CD4-positive, CD25-positive, alpha-beta regulatory T cell (primary cell): ENCODE measurements at regions not wholly inside any gene's neighbourhood (a gene's known extent, or its start where the extent isn't known, plus 50 kb on each side); places are given as distances from the start of the nearest gene placed in this dataset.

Experiments used
- ATAC-seq, 2 donors: fragments of 150-1000 bp; cut with Tn5 transposase; one replicate each; pipeline ENCODE4 v1.10.0; 2021; ENCODE audit warnings: low read depth in 2 of 2, moderate number of reproducible peaks in 2 of 2, moderate library complexity in 1 of 2
- DNase-seq, 3 donors: peaks; one replicate each; pipeline versions ENCODE4 v3.0.0 to v3.0.0-alpha.2; 2012 to 2022; ENCODE audit warnings: mixed read lengths in 1 of 3
- H3K27ac ChIP-seq: one replicate; pipeline ENCODE4 v1.7.0; 2013; ENCODE audit warnings: mild to moderate bottlenecking, low read length; ENCODE audit not compliant: insufficient read depth, poor library complexity, severe bottlenecking
- H3K27me3 ChIP-seq: one replicate; pipeline ENCODE4 v1.7.0; 2013; ENCODE audit warnings: low read length; ENCODE audit not compliant: control insufficient read depth, insufficient read depth
- H3K36me3 ChIP-seq: one replicate; pipeline ENCODE4 v1.7.0; 2013; ENCODE audit warnings: mild to moderate bottlenecking, low read length, moderate library complexity; ENCODE audit not compliant: control insufficient read depth, insufficient read depth
- H3K4me1 ChIP-seq: 2 replicates; pipeline ENCODE4 v1.7.0; 2013; ENCODE audit warnings: mild to moderate bottlenecking, low read length; ENCODE audit not compliant: insufficient read depth, control insufficient read depth, poor library complexity, severe bottlenecking
- H3K4me3 ChIP-seq: one replicate; pipeline ENCODE4 v1.7.0; 2013; ENCODE audit warnings: low read depth, mild to moderate bottlenecking, low read length, moderate library complexity
- H3K9me3 ChIP-seq, 2 experiments: 1 replicate in 1 of 2; 2 replicates in 1 of 2; pipeline ENCODE4 v1.7.0; 2013; ENCODE audit warnings: low read length in 2 of 2, mild to moderate bottlenecking in 1 of 2, moderate library complexity in 1 of 2; ENCODE audit not compliant: control insufficient read depth in 2 of 2
- H3K27ac Mint-ChIP-seq, 3 donors: one replicate each; pipeline ENCODE4 v1.8.0; 2020 to 2022; ENCODE audit warnings: mild to moderate bottlenecking in 3 of 3, mixed read lengths in 3 of 3, moderate library complexity in 2 of 3
- H3K27me3 Mint-ChIP-seq: one replicate; pipeline ENCODE4 v1.8.0; 2022; ENCODE audit warnings: mild to moderate bottlenecking, mixed read lengths
- H3K36me3 Mint-ChIP-seq: one replicate; pipeline ENCODE4 v1.8.0; 2020; ENCODE audit warnings: mixed read lengths
- H3K4me1 Mint-ChIP-seq, 4 donors: one replicate each; pipeline ENCODE4 v1.8.0; 2020 to 2022; ENCODE audit warnings: mixed read lengths in 4 of 4, mild to moderate bottlenecking in 1 of 4
- H3K4me3 Mint-ChIP-seq, 4 donors: one replicate each; pipeline ENCODE4 v1.8.0; 2020 to 2022; ENCODE audit warnings: mild to moderate bottlenecking in 4 of 4, mixed read lengths in 4 of 4, moderate library complexity in 3 of 4
- H3K9me3 Mint-ChIP-seq, 7 donors: one replicate each; pipeline ENCODE4 v1.8.0; 2020 to 2022; ENCODE audit warnings: mixed read lengths in 7 of 7, mild to moderate bottlenecking in 3 of 7, moderate library complexity in 2 of 7

DNA sequence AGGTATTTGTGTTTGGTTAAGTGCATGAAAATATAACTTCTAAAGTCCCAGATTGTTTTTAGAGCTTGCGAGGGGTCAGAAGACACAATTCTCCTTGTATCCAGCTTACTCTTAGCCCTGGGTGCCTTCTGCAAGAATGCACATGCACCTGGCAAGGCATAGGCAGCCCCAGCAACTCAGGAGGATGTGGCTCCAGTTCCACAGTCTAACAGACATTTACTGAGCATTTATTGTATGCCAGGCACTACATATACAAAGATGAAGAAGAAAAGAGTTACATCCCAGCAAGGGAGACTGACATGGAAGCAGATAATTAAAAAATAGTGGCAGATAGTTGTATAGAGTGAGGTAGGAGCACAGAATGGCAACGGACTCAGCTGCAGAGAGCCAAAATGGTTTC lies 101.1 kb upstream of the FRY start:
- ATAC-seq (no peak), DNase-seq (peak in 1 of 3 donors; percentile 10)
- Histone ChIP-seq H3K4me3 (no peak overlapping the region), H3K9me3 (no peaks in the 10 kb centered on the region), H3K27me3 (no peaks in the 10 kb centered on the region), H3K4me1 (no peaks in the 10 kb centered on the region), H3K27ac (no peak overlapping the region), H3K36me3 (no peaks in the 10 kb centered on the region)
- Mint-ChIP-seq H3K4me1 (no peaks in the 10 kb centered on the region), H3K27me3 (peaks cover 4% of the 10 kb centered on the region), H3K9me3 (no peaks in the 10 kb centered on the region), H3K27ac (no peak overlapping the region), H3K36me3 (no peaks in the 10 kb centered on the region), H3K4me3 (no peak overlapping the region)

DNA sequence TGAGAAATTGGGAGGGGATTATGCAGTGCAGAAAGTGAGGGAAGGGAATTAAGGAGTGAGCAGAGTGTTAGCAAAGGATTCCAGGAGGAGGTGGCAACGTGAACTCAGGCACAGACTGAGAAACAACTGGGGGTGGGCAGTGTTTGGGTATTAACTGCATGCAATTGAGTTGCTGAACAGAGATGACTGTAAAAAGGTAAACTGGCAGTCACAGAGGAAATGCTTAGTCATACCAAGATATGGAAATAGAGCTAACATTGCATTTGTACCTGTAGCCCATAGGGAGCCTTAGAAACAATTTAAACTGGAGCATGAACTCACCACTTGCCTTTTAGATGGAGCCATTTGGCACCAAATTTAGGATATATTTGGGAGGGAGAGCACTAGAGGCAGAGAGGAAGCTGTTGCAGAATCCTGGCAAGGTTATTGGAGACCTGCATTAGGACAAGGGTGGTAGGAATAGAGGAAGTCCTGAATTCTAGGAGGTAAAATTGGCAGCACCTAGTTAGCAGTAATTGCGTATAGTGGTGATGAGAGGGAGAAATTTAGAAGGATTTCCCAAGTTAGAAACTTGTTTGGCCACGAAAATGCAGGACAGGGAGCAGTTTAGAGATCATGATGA lies 100.6 kb upstream of the FRY start:
- Histone ChIP-seq H3K36me3 (no peaks in the 10 kb centered on the region), H3K27me3 (no peaks in the 10 kb centered on the region), H3K9me3 (no peaks in the 10 kb centered on the region), H3K4me3 (no peak overlapping the region), H3K4me1 (no peaks in the 10 kb centered on the region), H3K27ac (no peak overlapping the region)
- Mint-ChIP-seq H3K4me1 (no peaks in the 10 kb centered on the region), H3K27ac (no peak overlapping the region), H3K27me3 (peaks cover 4% of the 10 kb centered on the region), H3K9me3 (no peaks in the 10 kb centered on the region), H3K36me3 (no peaks in the 10 kb centered on the region), H3K4me3 (no peak overlapping the region)
- peak in 1 of 2 donors; percentile 46 for ATAC-seq
- peak in 1 of 3 donors; percentile 65 for DNase-seq

DNA sequence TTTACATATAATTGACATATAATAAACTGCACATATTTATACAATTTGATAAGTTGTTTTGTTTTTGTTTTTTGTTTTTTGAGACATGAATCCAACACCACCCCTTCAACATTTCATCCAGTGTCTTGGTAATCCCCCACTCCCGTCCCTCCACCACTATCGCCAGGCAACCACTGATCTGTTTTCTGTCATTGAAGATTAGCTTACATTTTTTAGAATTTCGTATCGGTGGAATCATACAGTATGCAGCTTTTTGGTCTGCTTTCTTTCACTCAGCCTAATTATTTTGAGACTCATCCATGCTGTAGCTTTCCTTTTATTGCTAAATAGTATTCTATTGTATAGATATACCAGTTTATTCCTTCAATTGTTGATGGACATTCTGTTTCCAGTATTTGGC lies 94.1 kb upstream of the FRY start:
- no peaks in the 10 kb centered on the region for H3K4me1 Mint-ChIP-seq
- Histone ChIP-seq H3K27me3 (no peaks in the 10 kb centered on the region), H3K27ac (no peak overlapping the region), H3K4me1 (no peaks in the 10 kb centered on the region), H3K36me3 (no peaks in the 10 kb centered on the region), H3K4me3 (no peak overlapping the region), H3K9me3 (no peaks in the 10 kb centered on the region)
- no peak overlapping the region for H3K27ac Mint-ChIP-seq
- H3K4me3 Mint-ChIP-seq = no peak overlapping the region
- no peaks in the 10 kb centered on the region for H3K36me3 Mint-ChIP-seq
- ATAC-seq (no peak), DNase-seq (no peak)
- H3K27me3 Mint-ChIP-seq = peaks cover 4% of the 10 kb centered on the region
- H3K9me3 Mint-ChIP-seq = no peaks in the 10 kb centered on the region

DNA sequence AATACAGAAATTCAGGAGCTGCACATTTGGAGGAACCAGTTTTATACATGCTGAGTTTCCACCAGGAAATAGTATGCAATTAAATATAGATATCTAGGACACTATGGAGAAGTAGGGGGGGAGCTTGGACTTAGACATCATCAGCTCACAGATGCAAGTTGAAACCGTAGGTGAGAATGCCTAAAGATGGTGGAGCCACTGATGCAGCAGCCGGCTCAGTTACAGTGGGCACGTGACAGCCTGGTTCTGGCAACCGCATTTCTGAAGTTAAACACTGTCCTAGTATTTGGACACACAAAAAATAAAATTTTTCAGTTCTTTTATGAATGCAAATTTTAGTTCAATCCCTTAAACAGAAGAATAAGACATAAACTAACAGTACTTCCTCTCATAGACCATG lies 91.5 kb upstream of the FRY start:
- no peaks in the 10 kb centered on the region for H3K9me3 Mint-ChIP-seq
- no peak for ATAC-seq

DNA sequence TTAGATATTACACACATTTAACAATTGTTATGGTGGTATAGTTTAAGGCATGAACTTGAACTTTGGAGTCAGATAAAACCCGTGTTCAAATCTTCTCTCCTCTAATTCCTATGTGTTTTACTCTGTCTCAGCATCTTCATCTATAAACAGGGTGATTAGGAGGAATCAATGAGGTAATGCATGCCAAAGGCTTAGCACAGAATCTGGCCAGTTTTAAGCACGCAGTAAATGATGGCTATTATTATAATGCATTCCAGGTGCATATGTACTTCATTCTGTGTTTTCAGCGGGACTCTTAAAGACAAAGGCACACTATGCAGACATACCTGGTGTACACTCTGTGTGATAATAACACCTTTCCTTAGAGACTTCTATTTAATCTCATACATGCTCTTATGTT lies 88.0 kb upstream of the FRY start:
- Mint-ChIP-seq H3K27ac (no peak overlapping the region), H3K36me3 (no peaks in the 10 kb centered on the region), H3K4me3 (no peak overlapping the region), H3K4me1 (no peaks in the 10 kb centered on the region), H3K9me3 (peaks cover 0 to 3% (median 0%) of the 10 kb centered on the region in 7 donors), H3K27me3 (peaks cover 5% of the 10 kb centered on the region)
- Histone ChIP-seq H3K9me3 (no peaks in the 10 kb centered on the region), H3K27me3 (no peaks in the 10 kb centered on the region), H3K36me3 (no peaks in the 10 kb centered on the region), H3K27ac (no peak overlapping the region), H3K4me1 (no peaks in the 10 kb centered on the region), H3K4me3 (no peak overlapping the region)
- DNase-seq (no peak), ATAC-seq (no peak)

More for the DNA sequence above, 91.5 kb upstream of the FRY start:
- no peak overlapping the region for H3K4me3 Mint-ChIP-seq
- H3K4me1 Mint-ChIP-seq = no peaks in the 10 kb centered on the region
- Histone ChIP-seq H3K27me3 (no peaks in the 10 kb centered on the region), H3K27ac (no peak overlapping the region), H3K4me3 (no peak overlapping the region), H3K36me3 (no peaks in the 10 kb centered on the region), H3K9me3 (no peaks in the 10 kb centered on the region), H3K4me1 (no peaks in the 10 kb centered on the region)
- DNase-seq = no peak
- H3K27ac Mint-ChIP-seq = no peak overlapping the region
- no peaks in the 10 kb centered on the region for H3K36me3 Mint-ChIP-seq
- H3K27me3 Mint-ChIP-seq = no peaks in the 10 kb centered on the region

DNA sequence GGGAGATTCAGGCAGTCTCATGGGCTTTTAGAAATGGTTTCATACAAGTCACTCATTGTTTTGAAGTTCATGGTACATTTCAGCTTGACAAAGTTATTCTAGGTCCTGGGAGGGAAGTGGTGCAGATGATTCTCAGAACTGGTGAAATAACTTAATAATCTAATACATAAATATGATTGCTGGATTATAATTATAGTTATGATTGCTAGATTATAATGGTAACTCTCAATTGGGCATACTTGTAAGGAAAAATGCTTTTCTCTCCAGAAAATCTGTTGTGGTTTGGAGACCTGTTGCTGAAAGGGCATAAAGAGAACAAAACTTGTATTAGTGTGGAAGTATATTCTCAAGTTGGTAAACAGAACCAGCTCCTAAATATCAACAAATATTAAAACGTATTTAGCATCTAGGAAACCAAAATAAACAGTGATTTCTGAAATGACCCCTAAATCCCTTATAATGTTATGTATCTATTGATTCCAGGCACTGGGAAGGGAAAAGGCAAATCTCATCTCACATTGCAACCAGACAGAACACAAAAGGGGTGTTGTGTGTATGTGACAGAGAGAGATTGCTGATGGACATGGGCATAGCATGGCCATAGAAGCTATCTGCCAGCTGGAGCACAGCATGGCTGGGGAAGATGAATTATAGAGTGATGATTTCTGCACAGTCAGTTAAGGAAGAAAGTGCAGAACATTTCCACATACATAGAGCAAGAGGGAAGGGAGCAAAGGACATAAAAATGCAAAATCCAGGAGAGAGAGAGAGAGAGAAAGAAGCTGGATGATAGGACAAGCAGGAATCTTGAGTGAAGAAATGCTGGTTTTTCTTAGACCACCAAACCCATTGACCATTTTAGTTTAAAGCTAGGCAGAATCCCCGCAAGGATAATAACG lies 87.1 kb upstream of the FRY start:
- H3K36me3 ChIP-seq = no peaks in the 10 kb centered on the region
- Mint-ChIP-seq H3K9me3 (peaks cover 0 to 3% (median 0%) of the 10 kb centered on the region in 7 donors), H3K4me1 (no peaks in the 10 kb centered on the region), H3K27ac (no peak overlapping the region), H3K27me3 (peaks cover 5% of the 10 kb centered on the region), H3K4me3 (no peak overlapping the region), H3K36me3 (no peaks in the 10 kb centered on the region)
- no peaks in the 10 kb centered on the region for H3K9me3 ChIP-seq
- H3K4me3 ChIP-seq = no peak overlapping the region
- H3K27me3 ChIP-seq = no peaks in the 10 kb centered on the region
- DNase-seq (no peak), ATAC-seq (no peak)
- no peaks in the 10 kb centered on the region for H3K4me1 ChIP-seq
- H3K27ac ChIP-seq = no peak overlapping the region

DNA sequence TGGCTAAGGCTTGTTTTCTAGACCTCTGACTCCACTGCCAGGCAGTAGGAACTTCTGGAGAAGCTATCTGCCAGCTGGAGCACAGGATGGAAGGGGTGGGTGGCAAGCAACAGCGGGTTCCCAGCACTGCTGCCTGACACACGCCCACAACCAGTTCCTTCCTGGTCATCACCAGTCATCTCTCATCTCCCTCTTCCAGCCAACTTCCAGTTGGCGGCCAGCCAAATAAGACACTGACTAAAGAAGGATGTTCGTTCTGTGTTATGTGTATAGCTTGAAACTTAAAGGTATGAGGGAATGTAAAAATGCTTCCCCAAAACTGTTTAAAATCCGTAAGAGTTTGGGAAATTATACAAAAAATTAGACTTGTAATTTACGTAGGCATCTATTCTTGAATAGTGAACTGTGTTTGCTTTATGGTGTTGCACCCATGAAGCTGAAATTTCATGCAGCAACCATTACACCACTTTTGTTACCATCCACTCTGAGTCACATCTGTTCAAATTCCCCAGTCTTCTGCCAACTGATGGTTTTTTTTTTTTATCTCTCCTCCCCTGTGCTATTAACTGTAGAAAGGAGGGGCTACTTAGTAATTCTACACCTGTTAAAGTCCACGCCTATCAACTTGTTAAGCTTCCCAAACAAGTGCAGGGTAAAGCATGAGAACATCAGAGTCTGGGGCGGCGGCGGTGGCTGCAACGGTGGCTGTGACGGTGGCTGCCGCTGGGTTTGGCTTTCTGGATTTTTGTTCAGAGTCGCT lies 86.2 kb upstream of the FRY start:
- peaks cover 0 to 3% (median 0%) of the 10 kb centered on the region in 7 donors for H3K9me3 Mint-ChIP-seq
- DNase-seq = no peak
- ATAC-seq = no peak
- Histone ChIP-seq H3K4me1 (no peaks in the 10 kb centered on the region), H3K27me3 (no peaks in the 10 kb centered on the region), H3K36me3 (no peaks in the 10 kb centered on the region), H3K9me3 (no peaks in the 10 kb centered on the region), H3K4me3 (no peak overlapping the region), H3K27ac (no peak overlapping the region)
- peaks cover 5% of the 10 kb centered on the region for H3K27me3 Mint-ChIP-seq
- H3K4me1 Mint-ChIP-seq = no peaks in the 10 kb centered on the region
- no peaks in the 10 kb centered on the region for H3K36me3 Mint-ChIP-seq
- no peak overlapping the region for H3K27ac Mint-ChIP-seq
- H3K4me3 Mint-ChIP-seq = no peak overlapping the region
